ENCODE measurements at regions not wholly inside any gene's neighbourhood (a gene's known extent, or its start where the extent isn't known, plus 50 kb on each side); places are given as distances from the start of the nearest gene placed in this dataset.

DNA sequence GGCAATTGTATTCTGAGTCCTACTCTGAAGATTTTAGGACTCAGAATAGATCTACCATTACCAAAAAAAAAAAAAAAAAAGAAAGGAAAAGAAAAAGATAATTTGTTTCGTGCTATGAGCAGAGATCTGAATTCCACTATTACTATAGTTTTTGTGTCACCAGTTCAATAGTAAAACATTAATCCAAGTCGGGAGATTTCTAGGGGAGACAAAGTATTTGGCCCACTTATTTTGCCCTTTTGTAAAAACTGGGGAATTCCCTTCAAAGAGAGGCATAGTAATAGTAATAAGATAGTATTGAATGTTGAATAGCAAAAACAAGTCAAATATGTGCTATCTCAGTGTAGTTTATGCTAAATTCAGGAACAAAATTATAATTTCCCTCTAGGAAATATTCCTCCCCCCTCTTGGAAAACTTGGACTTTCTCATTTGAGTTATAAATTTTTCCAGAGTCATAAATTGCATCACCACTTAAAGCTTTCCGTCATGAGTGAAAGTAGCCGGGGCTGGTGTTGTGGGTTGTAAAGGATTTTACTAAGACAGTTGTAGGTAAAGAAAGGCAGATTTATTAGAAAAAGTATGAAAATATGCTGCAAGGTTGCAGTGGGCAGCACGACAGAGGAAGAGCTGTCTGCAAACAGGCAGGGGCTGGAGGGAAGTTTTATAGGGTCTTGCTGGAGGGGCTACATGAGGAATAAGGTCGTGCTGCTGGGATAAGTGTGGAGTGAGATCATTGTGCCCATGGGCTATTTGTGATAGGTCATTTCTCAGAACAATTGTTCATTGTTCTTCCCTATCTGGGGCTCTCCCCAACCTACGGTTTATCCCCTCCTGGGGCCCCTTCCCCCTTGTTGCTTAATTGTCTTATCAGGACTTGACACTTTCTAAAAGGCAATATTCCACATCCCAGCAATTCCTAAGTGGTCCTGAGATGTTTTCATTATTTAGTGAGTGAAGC, 1009.9 kb downstream of the PLA2G4A start:
- TF ChIP-seq, protein P1, sequence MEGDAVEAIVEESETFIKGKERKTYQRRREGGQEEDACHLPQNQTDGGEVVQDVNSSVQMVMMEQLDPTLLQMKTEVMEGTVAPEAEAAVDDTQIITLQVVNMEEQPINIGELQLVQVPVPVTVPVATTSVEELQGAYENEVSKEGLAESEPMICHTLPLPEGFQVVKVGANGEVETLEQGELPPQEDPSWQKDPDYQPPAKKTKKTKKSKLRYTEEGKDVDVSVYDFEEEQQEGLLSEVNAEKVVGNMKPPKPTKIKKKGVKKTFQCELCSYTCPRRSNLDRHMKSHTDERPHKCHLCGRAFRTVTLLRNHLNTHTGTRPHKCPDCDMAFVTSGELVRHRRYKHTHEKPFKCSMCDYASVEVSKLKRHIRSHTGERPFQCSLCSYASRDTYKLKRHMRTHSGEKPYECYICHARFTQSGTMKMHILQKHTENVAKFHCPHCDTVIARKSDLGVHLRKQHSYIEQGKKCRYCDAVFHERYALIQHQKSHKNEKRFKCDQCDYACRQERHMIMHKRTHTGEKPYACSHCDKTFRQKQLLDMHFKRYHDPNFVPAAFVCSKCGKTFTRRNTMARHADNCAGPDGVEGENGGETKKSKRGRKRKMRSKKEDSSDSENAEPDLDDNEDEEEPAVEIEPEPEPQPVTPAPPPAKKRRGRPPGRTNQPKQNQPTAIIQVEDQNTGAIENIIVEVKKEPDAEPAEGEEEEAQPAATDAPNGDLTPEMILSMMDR (IDR thresholded peaks at IDR 0.05; ENCODE audit: borderline replicate concordance, insufficient read depth, low read depth, low read length), result no peak
- H3K4me3 ChIP-seq (ENCODE audit: low read depth, low read length), result no peak overlapping the region

DNA sequence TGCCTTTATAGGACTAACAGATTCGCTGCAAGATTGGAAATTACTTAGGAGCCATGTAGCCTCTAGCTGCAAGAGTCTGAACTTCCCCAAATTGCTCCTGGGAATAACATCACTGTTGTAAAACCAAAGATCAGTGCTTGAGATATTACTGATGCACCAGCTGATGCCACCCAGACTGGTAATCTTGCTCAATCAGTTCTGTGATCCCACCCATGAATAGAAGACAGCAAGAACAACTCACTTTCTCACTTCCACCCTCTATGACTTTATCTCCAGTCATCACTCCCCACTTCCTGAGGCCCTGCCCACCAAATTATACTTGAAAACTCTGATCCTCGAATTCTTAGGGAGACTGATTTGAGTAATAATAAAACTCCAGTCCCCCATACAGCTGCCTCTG, 1011.1 kb downstream of the PLA2G4A start:
- H3K4me3 ChIP-seq (ENCODE audit: low read depth, low read length), result no peak overlapping the region
- TF ChIP-seq, protein P1 (IDR thresholded peaks at IDR 0.05; ENCODE audit: borderline replicate concordance, insufficient read depth, low read depth, low read length), result no peak

DNA sequence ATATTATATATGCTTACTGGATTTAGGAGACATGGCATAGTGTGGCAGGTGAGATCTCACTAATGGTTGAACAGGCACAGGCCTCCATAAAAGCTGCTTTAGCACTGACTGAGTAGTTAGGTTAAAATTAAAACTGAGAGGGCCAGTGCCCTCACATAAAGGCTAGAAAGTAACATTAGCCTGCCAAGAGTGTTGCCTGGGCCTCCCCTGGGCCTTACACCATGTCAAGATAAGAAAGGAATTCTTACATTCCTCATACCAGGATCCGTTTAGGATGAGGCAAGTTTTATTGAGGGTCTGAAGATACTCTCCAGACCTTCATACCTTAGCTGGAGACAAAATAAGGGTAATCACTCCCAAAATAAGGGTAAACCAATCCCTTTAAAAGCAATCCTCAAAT, 1011.8 kb downstream of the PLA2G4A start:
- H3K4me3 ChIP-seq (ENCODE audit: low read depth, low read length), result no peak overlapping the region
- TF ChIP-seq, protein P1 (IDR thresholded peaks at IDR 0.05; ENCODE audit: borderline replicate concordance, insufficient read depth, low read depth, low read length), result no peak

DNA sequence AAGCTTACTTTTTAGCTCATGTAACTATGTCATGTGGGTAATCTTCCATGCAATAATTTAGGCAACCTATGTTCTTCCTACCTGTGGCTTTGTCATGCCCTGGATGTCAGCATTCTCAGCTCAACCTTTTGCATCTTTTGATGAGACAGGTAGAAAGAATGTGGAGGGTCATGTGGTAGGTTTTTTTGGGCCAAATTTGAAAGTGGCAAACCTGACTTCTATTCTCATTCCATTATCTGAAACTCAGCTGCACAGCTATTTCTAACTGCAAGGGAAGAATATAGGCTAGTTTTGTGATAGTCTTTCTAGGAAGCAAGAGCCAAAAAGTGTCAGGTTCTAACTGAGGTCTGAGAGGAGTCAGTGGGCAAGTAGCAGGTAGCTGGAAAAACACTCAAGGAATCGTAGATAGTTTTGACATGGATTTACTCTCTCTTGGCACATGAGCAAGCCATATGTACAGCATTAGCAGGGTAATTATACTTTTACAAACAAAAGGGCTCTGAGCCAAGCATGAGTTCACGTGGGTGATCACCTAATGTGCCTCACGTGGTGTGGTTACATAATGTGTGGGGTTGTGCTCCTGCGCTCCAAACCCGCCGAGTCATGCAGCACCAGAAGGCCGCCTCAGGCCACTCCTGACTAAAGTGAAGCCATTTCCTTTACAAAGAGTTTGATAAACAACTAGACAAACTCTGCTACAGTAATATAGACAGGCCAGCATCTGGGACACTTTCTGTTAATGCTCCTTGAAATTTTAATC, 1013.8 kb downstream of the PLA2G4A start:
- H3K4me3 ChIP-seq (ENCODE audit: low read depth, low read length), result no peak overlapping the region
- TF ChIP-seq, protein P1 (IDR thresholded peaks at IDR 0.05; ENCODE audit: borderline replicate concordance, insufficient read depth, low read depth, low read length), result no peak

DNA sequence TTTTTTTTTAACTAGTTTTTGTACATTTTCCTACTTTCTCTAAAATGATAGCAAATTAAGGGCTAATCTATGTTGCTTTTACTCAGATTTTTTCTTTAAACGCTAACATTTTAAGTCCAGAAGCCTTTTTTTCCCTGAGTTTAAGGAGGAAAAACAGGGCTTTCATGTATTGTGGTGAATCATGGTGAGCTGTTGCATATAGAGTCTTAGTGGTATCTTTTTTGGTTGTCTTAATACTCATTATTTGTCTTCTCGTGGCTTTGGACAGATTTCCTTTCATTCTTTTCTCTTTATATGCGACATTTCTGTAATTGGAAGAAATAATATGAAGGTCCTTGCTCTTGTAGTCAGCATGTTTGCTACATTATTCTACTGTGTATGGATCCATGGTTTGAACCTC, 1015.6 kb downstream of the PLA2G4A start:
- H3K4me3 ChIP-seq (ENCODE audit: low read depth, low read length), result no peak overlapping the region
- TF ChIP-seq, protein P1 (IDR thresholded peaks at IDR 0.05; ENCODE audit: borderline replicate concordance, insufficient read depth, low read depth, low read length), result no peak

DNA sequence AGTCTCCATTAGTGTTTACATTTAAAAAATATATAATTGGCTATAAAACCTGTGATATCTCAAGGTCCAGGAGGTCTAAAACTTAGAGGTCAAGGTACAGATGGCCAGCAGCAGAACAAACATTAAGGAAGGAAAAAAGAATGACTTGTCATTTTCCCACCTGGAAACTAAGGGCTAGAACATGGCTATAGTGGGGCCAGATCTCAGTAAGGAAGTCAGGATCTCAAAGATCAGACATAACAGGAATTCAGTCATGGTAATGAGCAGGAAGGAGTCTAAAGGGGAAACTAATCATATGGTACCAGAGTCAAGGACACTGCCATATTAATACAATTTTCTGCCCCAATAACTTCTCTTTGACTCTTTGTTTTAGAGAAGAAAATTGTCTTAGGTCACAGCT, 1018.8 kb downstream of the PLA2G4A start:
- TF ChIP-seq, protein P1 (IDR thresholded peaks at IDR 0.05; ENCODE audit: borderline replicate concordance, insufficient read depth, low read depth, low read length), result no peak
- no peak overlapping the region for H3K4me3 ChIP-seq (ENCODE audit: low read depth, low read length)

All from GM12875 (cell line).